Stimulated activated CD4-positive, alpha-beta T cell treated with anti-CD3 and anti-CD28 coated beads, Interleukin-1b, Interleukin-23, amount 100 ng/mL, for 4 hours (primary cell): ENCODE measurements at regions not wholly inside any gene's neighbourhood (a gene's known extent, or its start where the extent isn't known, plus 50 kb on each side); places are given as distances from the start of the nearest gene placed in this dataset.

ENCODE experiments used
- DNase-seq, 2 donors: peaks; one replicate each; pipeline ENCODE4 v3.0.0-alpha.2; 2020; ENCODE audit warnings: low read depth in 2 of 2

DNA sequence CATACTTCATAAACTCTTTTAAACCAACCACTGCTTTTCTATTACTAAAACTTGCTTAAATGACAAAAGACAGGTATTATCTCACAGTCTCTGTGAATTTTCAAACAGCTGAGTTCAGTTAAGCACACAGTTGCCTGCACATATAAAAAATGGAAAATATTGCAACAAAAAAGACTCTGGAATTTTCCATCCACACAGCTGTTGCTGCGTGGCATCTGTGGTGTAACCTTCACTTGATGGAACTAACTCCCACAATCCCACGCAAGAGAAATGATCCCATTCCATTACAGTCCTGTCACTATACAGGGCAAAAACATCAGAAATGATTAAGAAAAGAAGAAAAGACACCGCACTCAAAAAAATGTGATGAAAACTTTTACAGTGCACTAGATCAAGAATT is 149.8 kb upstream of the TBL1X start:
- no peak for DNase-seq

DNA sequence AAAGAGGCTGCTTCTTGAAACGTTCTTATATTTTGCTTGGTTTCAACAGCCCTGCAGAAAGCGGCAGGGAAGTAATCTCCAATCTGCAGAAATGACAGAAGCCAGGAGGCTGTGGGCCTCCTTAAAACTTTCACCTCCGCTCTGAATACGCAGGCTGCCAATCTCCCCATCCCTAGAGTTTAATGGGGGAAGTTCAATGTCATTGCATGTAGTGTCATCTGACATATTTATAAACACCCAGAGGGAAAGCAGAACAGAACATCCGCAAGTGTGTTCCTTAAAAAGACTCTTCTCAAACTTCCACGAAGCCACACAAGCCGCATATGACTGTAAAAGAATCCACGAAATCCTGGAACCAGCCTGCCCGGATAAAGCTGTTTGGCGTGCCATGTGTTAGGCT is 148.8 kb upstream of the TBL1X start:
- DNase-seq = no peak

- DNase-seq = no peak
These were observed 147.7 kb upstream of the TBL1X start for GRCh38 chrX:9317176-9317575.

DNA sequence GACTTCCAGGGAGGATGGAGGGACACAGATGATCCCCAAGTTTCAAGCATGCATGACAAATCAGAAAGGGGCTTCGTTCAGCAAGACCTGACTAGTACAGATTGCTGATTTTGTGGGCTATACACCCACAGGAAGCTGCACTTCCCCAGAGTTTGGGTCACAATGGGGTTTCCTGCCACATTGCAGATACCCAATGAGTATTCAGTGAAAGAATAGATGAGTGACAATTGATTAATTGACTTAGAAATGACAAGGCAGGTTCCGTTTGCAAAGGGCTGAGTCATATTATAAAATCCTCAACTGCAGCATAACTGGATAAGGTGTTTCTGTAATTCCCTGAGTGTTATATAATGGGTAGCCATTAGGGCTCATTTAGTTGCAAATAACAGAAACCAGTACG is 146.6 kb upstream of the TBL1X start:
- DNase-seq = no peak

DNA sequence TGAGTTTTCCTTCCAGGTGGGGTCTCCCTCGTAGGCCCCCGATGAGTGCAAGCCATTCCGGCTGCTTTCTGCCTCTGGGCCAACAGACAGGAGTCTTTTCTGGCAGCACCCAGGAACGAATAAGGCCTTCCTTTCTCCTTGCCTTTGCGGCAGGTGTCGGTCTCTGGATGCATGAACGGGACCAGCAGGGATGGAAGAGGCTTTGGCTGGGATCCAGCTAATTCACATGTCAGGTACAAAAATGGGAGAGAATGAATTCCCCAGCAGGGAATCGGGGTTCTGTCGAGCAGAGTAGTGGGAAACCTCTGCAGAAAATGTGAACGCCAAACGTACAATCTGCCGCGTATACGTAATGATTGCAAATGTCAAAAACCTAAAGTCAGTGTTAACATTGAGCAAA is 146.1 kb upstream of the TBL1X start:
- DNase-seq = no peak

DNA sequence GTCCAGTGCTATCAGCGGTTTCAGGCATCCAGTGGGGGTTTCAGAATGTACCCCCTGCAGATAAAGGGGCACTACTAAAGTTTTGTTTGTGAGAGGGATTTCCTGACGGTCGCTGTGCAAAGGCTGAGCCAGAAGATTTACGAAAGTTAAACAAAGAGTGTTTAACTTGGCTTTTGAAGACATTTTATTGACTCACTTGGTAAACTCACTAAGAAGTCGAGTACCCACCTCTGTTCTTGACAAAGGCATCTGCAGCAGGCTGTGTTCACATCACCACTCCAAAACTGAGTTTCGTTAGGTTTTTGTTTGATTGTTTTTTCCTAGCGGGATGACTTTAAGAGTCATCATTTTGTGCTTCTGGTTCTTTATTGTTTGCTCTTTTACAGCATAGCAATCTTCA is 143.9 kb upstream of the TBL1X start:
- no peak for DNase-seq

- no peak for DNase-seq
These were observed 140.2 kb upstream of the TBL1X start for GRCh38 chrX:9324676-9325075.

DNA sequence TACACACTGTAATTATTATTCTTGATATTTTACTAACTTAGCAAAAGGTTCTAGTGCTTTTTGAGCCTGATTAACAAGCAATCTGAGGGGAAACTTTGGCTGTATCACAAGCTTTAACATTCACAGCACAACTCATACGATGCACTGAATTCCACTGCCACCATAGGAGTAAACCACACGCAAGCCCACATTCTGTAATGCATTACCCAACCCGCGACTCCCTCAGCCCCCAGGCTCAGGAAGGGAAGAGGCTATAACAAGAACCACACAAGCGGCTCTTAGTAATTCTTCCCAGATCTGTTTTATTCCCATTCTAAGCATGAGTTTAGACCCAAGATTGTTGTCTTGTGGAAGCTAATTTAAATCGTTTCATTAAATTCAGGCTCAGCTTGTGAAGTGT is 138.5 kb upstream of the TBL1X start:
- no peak for DNase-seq

GRCh38 chrX:9327086-9327746 is 137.6 kb upstream of the TBL1X start:
- DNase-seq = no peak

- DNase-seq = no peak
These were observed 137.1 kb upstream of the TBL1X start for GRCh38 chrX:9327747-9328145.

DNA sequence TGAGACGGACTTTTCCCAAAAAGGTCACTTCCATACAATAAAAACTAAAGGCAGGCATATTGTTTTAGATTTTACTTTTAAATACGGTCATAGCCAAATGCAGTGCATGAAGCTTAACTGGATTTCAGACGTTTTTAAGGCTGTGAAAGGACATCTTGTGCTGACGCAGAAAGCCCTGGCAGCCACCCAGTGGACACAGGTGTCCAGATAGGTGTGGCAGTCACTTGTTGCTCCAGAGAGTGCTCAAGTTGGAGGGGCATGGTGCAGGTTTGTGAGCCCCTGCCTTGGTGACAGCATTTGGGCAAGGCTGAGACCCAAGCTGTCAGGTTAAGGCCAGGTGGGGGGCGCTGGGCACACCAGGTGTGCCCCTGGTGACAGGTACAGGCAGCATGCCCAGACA is 135.8 kb upstream of the TBL1X start:
- no peak for DNase-seq

- no peak for DNase-seq
These were observed 134.4 kb upstream of the TBL1X start for GRCh38 chrX:9330249-9330982.

- no peak for DNase-seq
These were observed 130.8 kb upstream of the TBL1X start for GRCh38 chrX:9333873-9334560.

DNA sequence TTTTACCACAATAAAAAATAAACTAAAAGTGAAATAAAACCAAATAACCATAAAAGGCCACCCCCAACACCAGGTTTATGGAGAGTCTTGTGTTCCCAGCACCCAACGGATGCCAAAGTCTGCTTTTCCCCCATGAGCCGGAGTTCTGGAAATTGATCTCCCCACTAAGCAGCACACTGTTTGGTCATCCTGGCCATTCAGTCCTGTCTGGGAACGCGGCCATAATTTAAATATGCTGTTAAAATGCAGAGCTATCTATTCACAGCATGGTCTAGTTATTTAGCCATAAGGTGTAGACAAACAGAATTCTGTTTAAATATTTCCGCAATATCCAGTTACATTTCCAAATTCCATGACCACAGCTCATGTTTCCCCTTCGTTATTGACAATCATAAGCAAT is 129.6 kb upstream of the TBL1X start:
- DNase-seq = no peak

DNA sequence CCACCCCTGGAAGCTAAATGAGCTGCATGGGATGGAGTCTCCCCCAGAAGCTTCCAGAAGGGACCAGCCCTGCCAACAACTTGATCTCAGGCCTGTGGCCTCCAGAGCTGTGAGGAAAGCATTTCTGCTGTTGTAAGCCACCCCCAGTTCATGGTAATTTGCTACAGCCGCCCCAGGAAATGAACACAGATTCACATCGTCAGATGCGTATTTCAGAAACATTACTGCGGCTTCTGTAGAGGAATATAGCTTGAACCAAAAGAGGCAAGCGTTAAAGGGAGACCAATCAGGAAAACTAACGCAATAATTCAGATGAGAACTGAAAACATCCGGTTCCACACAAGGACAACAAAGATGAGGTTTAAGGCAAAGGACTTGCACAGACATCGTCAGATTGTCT is 128.4 kb upstream of the TBL1X start:
- no peak for DNase-seq

DNA sequence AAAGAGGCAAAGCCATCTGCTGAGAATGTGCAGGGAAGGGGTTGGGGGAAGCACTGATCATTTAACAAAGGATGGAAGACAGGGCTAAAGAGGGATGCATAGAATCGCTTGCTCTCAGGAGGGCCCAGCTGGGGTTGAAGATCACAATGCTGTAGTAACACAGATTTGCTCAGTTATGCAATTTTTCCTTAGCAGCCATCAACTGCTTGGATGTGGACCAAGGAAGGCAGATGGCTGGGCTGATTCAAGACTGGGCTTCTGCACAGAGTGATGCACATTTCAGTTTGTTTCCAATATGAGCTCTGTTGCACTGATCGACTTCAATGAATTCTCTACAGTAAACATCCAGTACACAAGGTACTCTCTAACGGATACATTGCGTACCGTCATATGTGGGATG is 127.8 kb upstream of the TBL1X start:
- DNase-seq = no peak

GRCh38 chrX:9338986-9339385 is 125.9 kb upstream of the TBL1X start:
- no peak for DNase-seq

GRCh38 chrX:9339603-9340491 is 125.0 kb upstream of the TBL1X start:
- no peak for DNase-seq

- DNase-seq = no peak
These were observed 124.1 kb upstream of the TBL1X start for GRCh38 chrX:9340598-9341290.

GRCh38 chrX:9341291-9342201 is 123.3 kb upstream of the TBL1X start:
- DNase-seq = peak; percentile 35 to 55
